ENCODE measurements at regions not wholly inside any gene's neighbourhood (a gene's known extent, or its start where the extent isn't known, plus 50 kb on each side); places are given as distances from the start of the nearest gene placed in this dataset.

DNA sequence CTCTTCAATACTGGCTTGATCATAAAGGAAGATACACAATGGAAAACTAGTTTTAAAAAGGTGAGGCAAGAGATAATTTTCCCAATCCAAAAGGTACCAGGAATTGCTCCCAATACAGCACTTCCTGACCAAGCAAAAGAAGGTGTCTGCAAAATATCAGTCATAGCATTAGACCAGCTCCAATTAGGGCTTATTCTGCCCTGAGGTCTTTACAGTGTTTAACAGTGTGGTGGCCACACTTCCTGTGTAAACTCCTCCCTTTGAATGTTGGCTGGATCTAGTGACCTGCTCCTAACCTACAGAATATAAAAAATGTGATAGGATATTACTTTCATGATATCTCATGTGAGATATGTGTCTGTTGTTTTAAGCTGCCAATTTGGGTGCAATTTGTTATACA, 57.1 kb upstream of the BTN3A2 start:
- no peaks in the 10 kb centered on the region for H3K79me2 ChIP-seq (ENCODE audit: low read depth)
- no peaks in the 10 kb centered on the region for H3K27me3 ChIP-seq (ENCODE audit: insufficient read depth, low read depth)
- H3K4me1 ChIP-seq (replicated peaks; ENCODE audit: insufficient read depth) = peaks cover 23% of the 10 kb centered on the region
- H3K4me3 ChIP-seq = no peak overlapping the region
- ChIA-PET POLR2A (ENCODE audit: unreplicated experiment) (no interaction called here), CTCF (no interaction called here)
- H3K36me3 ChIP-seq (ENCODE audit: low read depth) = no peaks in the 10 kb centered on the region
- no TSS peak for BruUV-seq (replicated peaks)
- peak in 1 of 2 experiments; percentile 21 for DNase-seq
- TF ChIP-seq, protein P1, sequence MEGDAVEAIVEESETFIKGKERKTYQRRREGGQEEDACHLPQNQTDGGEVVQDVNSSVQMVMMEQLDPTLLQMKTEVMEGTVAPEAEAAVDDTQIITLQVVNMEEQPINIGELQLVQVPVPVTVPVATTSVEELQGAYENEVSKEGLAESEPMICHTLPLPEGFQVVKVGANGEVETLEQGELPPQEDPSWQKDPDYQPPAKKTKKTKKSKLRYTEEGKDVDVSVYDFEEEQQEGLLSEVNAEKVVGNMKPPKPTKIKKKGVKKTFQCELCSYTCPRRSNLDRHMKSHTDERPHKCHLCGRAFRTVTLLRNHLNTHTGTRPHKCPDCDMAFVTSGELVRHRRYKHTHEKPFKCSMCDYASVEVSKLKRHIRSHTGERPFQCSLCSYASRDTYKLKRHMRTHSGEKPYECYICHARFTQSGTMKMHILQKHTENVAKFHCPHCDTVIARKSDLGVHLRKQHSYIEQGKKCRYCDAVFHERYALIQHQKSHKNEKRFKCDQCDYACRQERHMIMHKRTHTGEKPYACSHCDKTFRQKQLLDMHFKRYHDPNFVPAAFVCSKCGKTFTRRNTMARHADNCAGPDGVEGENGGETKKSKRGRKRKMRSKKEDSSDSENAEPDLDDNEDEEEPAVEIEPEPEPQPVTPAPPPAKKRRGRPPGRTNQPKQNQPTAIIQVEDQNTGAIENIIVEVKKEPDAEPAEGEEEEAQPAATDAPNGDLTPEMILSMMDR (conservative IDR thresholded peaks at IDR 0.05) = no peak
- no peak for TF ChIP-seq EZH2 (IDR thresholded peaks at IDR 0.05; ENCODE audit: low read depth)
- no peaks in the 10 kb centered on the region for H4K20me1 ChIP-seq (ENCODE audit: insufficient read depth)
- intact Hi-C loops (cut with micrococcal nuclease; ENCODE audit: unreplicated experiment) = no loop called here
- no peak overlapping the region for H3K27ac ChIP-seq
- H3K4me2 ChIP-seq = no peak overlapping the region
- no peaks in the 10 kb centered on the region for H3K9me2 ChIP-seq (ENCODE audit: insufficient read depth)
- no peak overlapping the region for H2AFZ ChIP-seq
- peaks cover 43% of the 10 kb centered on the region for H3F3A ChIP-seq (ENCODE audit: insufficient read depth, low read depth)
- no peaks in the 10 kb centered on the region for H3K9me3 ChIP-seq (ENCODE audit: insufficient read depth, low read depth)

DNA sequence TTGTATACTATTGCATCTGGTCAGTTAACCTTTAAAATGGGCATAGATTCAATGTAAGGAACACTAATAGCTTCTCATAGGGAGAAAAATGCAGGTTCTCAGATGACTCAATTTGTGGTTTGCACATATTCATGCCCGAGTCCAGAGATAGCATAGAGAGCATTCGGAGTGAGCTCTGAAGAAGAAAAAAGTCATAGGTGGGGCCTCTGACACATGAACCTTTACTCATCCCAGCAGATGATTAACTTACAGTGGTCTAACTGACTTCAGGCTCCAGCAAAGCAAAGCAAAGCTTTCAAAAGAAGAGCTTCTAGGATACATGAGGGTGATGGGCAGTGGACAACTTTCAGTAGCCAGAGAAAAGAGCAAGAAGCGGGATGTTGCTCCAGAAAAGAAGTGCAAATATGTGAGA, 55.3 kb upstream of the BTN3A2 start:
- intact Hi-C loops (cut with micrococcal nuclease; ENCODE audit: unreplicated experiment) = loop anchor here (5.0 kb wide), 2 partner anchors 228 to 243 kb away; partner anchors contain the start of gene HMGN4
- BruUV-seq (replicated peaks) = no TSS peak
- no peaks in the 10 kb centered on the region for H3K9me3 ChIP-seq (ENCODE audit: insufficient read depth, low read depth)
- no peaks in the 10 kb centered on the region for H3K9me2 ChIP-seq (ENCODE audit: insufficient read depth)
- H3K27me3 ChIP-seq (ENCODE audit: insufficient read depth, low read depth) = no peaks in the 10 kb centered on the region
- no peak for DNase-seq
- H3K4me3 ChIP-seq = no peak overlapping the region; the same call in 1 of the 2 replicates
- peaks cover 18% of the 10 kb centered on the region for H3K4me1 ChIP-seq (replicated peaks; ENCODE audit: insufficient read depth)
- CTCF ChIA-PET = no interaction called here
- H3K79me2 ChIP-seq (ENCODE audit: low read depth) = no peaks in the 10 kb centered on the region
- no peaks in the 10 kb centered on the region for H3K36me3 ChIP-seq (ENCODE audit: low read depth)
- no peak overlapping the region for H3K27ac ChIP-seq
- POLR2A ChIA-PET (ENCODE audit: unreplicated experiment) = interaction anchor here (0.6 kb wide), 3 partner anchors 22 to 1472 kb away, joined by 3 to 8 read pairs (median 3); no protein-coding TSS in a partner anchor
- H2AFZ ChIP-seq = no peak overlapping the region
- no peak for TF ChIP-seq EZH2 (IDR thresholded peaks at IDR 0.05; ENCODE audit: low read depth)
- TF ChIP-seq, protein P1 (conservative IDR thresholded peaks at IDR 0.05) = no peak
- peak overlapping the region; percentile 87; the same call in 1 of the 2 replicates for H3K4me2 ChIP-seq
- peaks cover 49% of the 10 kb centered on the region for H3F3A ChIP-seq (ENCODE audit: insufficient read depth, low read depth)
- no peaks in the 10 kb centered on the region for H4K20me1 ChIP-seq (ENCODE audit: insufficient read depth)

DNA sequence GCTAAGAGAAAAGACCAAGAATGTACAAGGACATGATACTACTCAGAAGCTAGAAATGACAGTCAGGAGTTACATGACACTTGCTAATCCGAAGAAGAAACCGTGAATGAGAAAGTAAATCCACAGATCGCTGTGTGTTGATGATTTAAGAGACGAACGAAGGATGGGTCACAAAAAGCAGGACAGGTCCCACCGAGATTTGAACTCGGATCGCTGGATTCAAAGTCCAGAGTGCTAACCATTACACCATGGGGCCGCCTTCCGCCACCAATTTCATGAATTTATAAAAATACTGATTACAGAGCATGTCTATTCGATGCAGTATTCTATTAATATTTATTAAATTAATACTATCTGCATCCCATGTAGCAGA, 54.0 kb upstream of the BTN3A2 start:
- ChIA-PET CTCF (interaction anchor here (0.6 kb wide), 1 partner anchor 127 kb away, joined by 3 read pairs; a partner anchor contains a TSS), POLR2A (ENCODE audit: unreplicated experiment) (no interaction called here)
- peak overlapping the region; percentile 87 for H3K4me2 ChIP-seq
- no peak for DNase-seq
- BruUV-seq (replicated peaks) = no TSS peak
- H4K20me1 ChIP-seq (ENCODE audit: insufficient read depth) = no peaks in the 10 kb centered on the region
- H3K27ac ChIP-seq = peak overlapping the region; percentile 74
- TF ChIP-seq, protein P1 (conservative IDR thresholded peaks at IDR 0.05) = no peak
- TF ChIP-seq EZH2 (IDR thresholded peaks at IDR 0.05; ENCODE audit: low read depth) = no peak
- H3K79me2 ChIP-seq (ENCODE audit: low read depth) = no peaks in the 10 kb centered on the region
- peak overlapping the region; percentile 69; the same call in 1 of the 2 replicates for H3K4me3 ChIP-seq
- H3K27me3 ChIP-seq (ENCODE audit: insufficient read depth, low read depth) = no peaks in the 10 kb centered on the region
- no peaks in the 10 kb centered on the region for H3K9me3 ChIP-seq (ENCODE audit: insufficient read depth, low read depth)
- 0 out of 2 replicates have a peak overlapping the region, but pooled peaks have one; percentile 33 for H2AFZ ChIP-seq
- intact Hi-C loops (cut with micrococcal nuclease; ENCODE audit: unreplicated experiment) = loop anchor here (1.0 to 5.0 kb wide), 3 partner anchors 26 to 241 kb away; partner anchors contain the start of gene HMGN4
- no peaks in the 10 kb centered on the region for H3K36me3 ChIP-seq (ENCODE audit: low read depth)
- H3K9me2 ChIP-seq (ENCODE audit: insufficient read depth) = no peaks in the 10 kb centered on the region
- peaks cover 44% of the 10 kb centered on the region for H3F3A ChIP-seq (ENCODE audit: insufficient read depth, low read depth)
- H3K4me1 ChIP-seq (replicated peaks; ENCODE audit: insufficient read depth) = peaks cover 13% of the 10 kb centered on the region
